Fibroblast of gingiva (primary cell): ENCODE measurements at regions not wholly inside any gene's neighbourhood (a gene's known extent, or its start where the extent isn't known, plus 50 kb on each side); places are given as distances from the start of the nearest gene placed in this dataset.
A peak's percentile ranks its signal among the peaks of the same experiment; 100 is the strongest.
"Not testable (repeated sequence)": the region's sequence is repeated elsewhere in the genome, so short reads cannot be mapped to it uniquely, and the experiment has no call there.

Source experiments
- DNase-seq: peaks from one replicate; pipeline ENCODE4 v3.0.0-alpha.2; 2011; ENCODE audit warnings: low read depth

- DNase-seq: no peak
These were observed 80.3 kb upstream of the BMP5 start for GRCh38 chr6:55955684-55956083.

- DNase-seq: no peak
These were observed 79.0 kb upstream of the BMP5 start for GRCh38 chr6:55954436-55954835.

- DNase-seq: peak; percentile 76
These were observed 77.9 kb upstream of the BMP5 start for GRCh38 chr6:55953335-55953734.

GRCh38 chr6:55950071-55950814 lies 74.9 kb upstream of the BMP5 start:
- DNase-seq: no peak

GRCh38 chr6:55943329-55943728 lies 67.9 kb upstream of the BMP5 start:
- peak; percentile 48 for DNase-seq

GRCh38 chr6:55941702-55942101 lies 66.3 kb upstream of the BMP5 start:
- DNase-seq: peak; percentile 23

- peak; percentile 68 for DNase-seq
These were observed 62.7 kb upstream of the BMP5 start for GRCh38 chr6:55937951-55938690.

- no peak for DNase-seq
These were observed 62.0 kb upstream of the BMP5 start for GRCh38 chr6:55937261-55937947.

GRCh38 chr6:55931101-55931500 lies 55.7 kb upstream of the BMP5 start:
- DNase-seq: no peak

GRCh38 chr6:55927713-55928112 lies 52.3 kb upstream of the BMP5 start:
- DNase-seq: not testable (repeated sequence)

GRCh38 chr6:55925292-55925691 lies 49.9 kb upstream of the BMP5 start:
- peak; percentile 56 for DNase-seq
